ENCODE measurements at regions not wholly inside any gene's neighbourhood (a gene's known extent, or its start where the extent isn't known, plus 50 kb on each side); places are given as distances from the start of the nearest gene placed in this dataset.

DNA sequence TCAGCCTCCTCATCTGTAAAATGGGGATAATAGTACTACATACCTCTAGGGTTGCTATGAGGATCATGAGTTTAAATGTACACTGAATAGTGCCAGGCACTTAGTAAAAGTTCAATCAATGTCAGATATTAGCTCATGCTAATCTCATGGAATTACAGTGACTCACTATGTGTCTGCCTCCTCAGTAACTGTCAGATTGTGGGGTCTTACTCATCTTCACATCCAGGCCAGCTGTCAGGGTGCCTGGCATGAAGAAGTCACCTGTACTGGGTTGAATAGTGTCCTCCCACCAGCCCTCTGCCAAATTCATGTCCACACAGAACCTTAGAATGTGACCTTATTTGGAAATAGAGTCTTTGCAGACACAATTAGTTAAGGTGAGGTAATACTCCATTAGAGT, 54.3 kb upstream of the STIM2 start:
- peaks cover 5% of the 10 kb centered on the region in 2 donors for H3K36me3 Mint-ChIP-seq (ENCODE audit: insufficient read depth in 2 of 2)
- ATAC-seq (replicated peaks in 1 of 2) (peak in 1 of 2 donors; percentile 21), DNase-seq (no peak)
- H3K4me3 Mint-ChIP-seq, result no peak overlapping the region
- H3K9me3 Mint-ChIP-seq, result peaks cover 3 to 5% of the 10 kb centered on the region in 2 donors
- no peaks in the 10 kb centered on the region for H3K27me3 Mint-ChIP-seq (ENCODE audit: low read depth)
- no peak overlapping the region for H3K27ac Mint-ChIP-seq
- no peaks in the 10 kb centered on the region for H3K4me1 Mint-ChIP-seq (ENCODE audit: low read depth)

DNA sequence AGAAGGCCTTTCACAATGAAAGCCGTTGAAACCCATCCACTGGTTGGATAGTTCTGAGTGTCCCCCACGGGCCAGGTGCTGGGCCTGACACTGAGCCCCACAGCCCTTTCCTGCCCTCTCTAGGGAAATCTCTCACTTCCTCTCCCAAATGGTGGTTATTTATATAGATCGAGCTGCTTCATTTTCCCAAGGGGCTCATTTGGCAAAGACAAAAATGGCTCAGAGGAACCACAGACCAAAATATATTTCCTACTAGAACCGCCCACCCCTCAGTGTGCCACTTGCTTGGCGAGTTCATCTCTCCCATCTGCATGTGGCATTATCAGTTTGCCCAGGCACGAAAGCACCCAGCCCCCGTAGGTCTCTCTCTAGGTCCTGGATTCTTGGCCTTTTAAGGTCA, 53.3 kb upstream of the STIM2 start:
- Mint-ChIP-seq H3K36me3 (ENCODE audit: insufficient read depth in 2 of 2) (peaks cover 5 to 6% of the 10 kb centered on the region in 2 donors), H3K4me3 (no peak overlapping the region), H3K4me1 (ENCODE audit: low read depth) (peaks cover 6% of the 10 kb centered on the region), H3K27me3 (ENCODE audit: low read depth) (no peaks in the 10 kb centered on the region), H3K27ac (no peak overlapping the region), H3K9me3 (peaks cover 4 to 6% of the 10 kb centered on the region in 2 donors)
- ATAC-seq (replicated peaks in 1 of 2) (no peak), DNase-seq (no peak)

DNA sequence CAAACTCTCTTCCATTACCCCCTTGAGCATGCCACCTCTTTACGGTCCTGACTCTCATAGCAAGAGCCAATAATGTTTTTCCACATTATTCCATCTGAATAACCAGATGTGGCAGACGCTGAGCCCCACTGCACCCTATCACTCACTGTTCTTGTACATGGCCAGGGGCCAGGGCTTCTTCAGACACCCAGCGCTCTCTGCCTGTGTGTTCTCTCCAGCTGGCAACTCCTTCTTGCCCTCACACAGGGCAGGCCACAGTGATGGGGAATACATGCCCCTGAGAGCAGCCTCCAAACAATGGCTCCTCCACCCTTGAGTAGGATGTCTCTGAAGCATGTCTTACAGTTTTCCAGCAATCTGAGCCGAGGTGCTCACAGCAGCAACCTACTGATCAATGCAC, 50.8 kb upstream of the STIM2 start:
- Mint-ChIP-seq H3K27ac (no peak overlapping the region), H3K27me3 (ENCODE audit: low read depth) (no peaks in the 10 kb centered on the region), H3K4me1 (ENCODE audit: low read depth) (peaks cover 7% of the 10 kb centered on the region), H3K36me3 (ENCODE audit: insufficient read depth in 2 of 2) (peaks cover 5 to 6% of the 10 kb centered on the region in 2 donors), H3K4me3 (no peak overlapping the region), H3K9me3 (peaks cover 4 to 6% of the 10 kb centered on the region in 2 donors)
- DNase-seq (no peak), ATAC-seq (replicated peaks in 1 of 2) (no peak)
